Hindlimb muscle (tissue), 1 donor: ENCODE measurements at regions not wholly inside any gene's neighbourhood (a gene's known extent, or its start where the extent isn't known, plus 50 kb on each side); places are given as distances from the start of the nearest gene placed in this dataset.

ENCODE experiments used
- DNase-seq: peaks from one replicate; pipeline ENCODE4 v3.0.0-alpha.2; 2013

DNA sequence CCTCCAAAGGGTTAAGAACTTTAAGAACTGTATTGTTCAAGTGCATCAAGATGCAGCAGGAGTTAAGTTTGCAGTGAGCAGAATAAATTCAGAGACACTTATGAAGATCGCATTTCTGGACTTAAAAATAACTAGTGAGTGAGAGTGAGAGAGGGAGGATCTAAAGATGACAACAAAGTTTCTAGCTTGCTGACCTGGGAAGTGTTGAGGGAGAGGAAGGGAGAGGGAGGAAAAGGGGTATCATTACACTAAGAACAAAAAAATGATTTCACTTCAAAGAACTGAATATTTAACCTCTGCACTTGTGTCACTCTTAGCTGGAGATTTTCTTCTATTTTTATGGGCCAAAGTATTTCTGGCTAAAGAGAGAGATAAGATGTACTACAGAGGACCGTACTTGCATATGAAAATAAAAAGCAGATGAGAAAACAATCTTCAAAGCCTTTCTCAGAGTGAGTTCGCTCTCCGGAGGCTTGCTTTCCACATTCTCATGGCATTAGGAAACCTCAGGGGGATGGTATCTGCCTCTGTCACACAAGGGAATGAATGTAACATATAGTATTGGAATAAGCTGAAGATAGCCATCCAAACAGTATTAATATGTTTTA lies 91.4 kb upstream of the TJP1 start:
- DNase-seq: no peak

DNA sequence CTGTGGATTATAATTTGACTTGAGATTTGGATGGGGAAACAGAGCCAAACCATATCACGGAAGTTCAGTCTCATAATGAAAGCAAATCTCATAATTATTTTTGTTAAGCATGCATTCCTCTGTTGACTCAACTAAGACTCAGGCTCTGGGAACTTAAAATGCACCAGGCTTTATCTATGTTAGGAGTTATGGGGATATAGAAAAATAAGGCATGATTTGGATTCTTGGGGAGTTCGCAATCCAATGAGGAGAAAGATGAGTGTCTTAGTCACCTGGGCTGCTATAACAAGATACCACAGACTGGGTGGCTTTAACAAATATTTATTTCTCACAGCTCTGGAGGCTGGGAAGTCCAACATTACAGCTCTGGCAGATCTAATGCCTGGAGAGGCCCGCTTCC lies 89.4 kb upstream of the TJP1 start:
- DNase-seq: no peak

DNA sequence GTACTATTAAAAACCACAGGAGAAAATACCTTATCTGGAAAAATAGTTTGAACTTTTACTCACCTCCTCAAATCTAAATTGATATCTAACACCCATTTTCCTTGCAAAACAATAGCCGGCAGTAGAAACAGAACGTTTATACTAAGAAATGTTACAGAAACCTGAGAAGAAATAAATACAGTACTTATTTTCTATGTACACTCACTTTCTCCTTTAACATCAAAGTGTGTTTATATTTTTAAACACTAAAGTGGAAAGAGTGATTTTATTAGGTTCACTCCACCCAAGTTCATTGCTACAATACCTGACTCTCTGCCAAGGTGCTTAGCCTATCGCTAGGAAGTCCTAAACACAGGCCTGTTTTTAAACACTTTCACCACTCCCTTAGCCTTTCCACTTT lies 87.8 kb upstream of the TJP1 start:
- no peak for DNase-seq

DNA sequence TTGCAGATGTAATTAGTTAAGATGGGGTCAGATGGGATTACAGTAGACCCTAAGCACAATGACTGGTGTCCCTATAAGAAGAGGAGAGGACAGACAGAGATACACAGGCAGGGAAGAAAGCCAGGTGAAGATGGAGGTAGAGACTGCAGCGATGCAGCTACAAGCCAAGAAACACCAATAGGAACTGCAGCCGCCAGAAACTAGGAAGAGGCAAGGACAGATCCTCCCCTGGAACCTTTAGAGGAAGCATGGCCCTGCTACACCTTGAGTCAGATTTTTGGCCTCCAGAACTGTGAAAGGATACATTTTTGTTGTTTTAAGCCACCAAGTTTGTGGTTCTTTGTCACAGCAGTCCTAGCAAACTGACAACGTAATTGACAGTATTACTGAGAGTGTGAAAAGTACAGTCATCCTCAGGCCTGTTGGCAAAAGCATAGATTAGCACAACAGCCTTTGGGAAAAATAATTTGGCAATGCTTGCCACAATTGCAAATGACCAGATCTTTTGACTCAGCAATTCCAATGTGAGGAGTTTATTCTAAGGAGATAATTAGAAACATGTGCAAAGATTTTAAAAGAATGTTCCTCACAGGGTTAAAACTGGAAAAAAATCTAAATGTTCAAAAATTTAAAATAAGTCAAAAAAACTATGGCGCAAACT lies 82.6 kb upstream of the TJP1 start:
- DNase-seq: no peak

DNA sequence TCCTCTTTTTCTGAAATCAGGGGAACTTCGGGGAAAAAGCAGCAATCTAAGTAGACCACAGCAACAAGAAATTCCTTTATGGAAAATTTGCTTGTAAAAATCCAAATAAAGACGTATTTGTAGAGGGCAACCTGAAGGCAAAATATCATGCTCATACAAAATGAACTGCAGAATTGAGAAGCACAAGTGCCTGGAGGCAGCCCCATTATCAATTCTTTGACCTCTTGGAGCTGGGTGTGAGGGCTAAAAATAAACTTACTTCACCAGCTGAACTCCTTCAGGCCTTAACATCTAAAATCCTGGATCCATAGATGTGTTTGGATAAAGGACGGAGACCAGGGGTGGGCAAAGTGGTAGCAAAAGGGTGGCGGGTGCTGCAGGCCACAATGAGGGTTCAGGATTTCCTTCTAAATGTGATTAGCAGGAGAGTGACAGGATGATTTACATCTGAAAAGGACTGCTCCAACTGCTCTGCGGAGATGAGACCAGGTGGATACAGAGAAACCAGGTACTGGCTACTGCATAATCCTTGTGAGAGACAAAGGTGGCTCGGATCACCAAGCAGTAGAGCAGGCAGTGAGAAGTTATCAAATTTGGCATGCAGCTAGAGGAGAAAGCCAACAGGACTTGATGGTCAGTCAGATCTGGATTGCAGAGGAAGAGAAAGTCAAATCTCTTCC lies 81.7 kb upstream of the TJP1 start:
- no peak for DNase-seq

DNA sequence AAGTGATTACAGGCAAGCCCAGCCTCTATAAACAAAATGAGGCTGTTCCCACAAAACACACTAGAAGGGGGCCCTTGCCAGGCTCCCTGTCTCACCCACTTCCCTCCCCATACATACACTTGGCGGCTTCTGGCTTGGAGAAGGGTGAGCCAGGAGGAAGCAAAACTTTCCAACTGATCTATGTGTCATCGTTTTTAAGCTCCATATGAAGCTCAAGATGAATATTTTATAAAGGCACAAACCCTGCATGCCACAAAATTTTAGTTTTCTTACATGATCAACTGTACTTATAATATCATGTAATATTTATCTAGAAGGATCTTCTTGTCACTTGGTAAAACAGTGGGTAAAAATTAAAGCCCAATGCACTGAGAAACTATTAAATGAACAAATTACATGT lies 80.8 kb upstream of the TJP1 start:
- no peak for DNase-seq

DNA sequence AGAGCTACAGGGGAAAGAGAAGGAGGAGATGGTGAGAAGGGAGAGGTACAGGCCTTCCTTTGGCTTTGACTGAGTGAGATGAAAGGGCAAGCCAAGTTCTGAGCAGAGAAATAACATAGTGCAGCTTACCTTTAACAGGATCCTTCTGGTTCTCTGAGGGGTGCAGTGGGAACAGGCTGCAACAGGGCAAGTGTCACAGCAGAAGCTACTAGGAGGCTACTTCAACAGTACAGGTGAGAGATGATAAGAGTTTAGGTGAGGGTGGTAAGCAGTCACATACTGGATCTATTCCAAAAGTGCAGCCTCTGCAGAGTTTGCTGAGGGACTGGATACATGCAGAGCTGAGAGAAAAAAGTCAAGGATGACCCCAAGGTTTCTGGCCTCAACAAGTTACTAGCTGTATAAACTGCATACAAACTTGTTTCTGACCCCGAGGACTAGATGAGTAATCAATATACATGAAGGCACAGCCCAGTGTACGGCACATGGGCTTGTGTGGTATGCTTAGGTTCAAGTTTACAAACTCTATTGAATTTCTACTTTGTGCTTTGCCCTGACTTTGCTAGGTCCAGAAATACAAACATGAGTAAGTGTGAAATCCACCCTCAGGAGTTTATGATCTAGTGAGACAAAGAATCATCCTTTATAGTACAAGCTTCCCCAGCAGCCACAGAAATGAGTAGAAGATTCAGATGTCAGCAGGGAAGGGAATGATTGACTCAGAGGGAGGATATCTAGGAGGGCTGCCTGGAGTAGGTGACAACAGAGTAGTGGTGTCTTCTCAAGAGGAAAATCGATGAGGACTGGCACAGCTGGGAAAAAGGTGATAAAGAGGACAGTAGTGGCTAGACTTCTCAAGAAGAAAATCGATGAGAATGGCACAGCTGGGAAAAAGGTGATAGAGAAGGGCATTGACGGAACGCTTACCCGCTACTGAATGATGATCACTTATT lies 78.2 kb upstream of the TJP1 start:
- DNase-seq: no peak

DNA sequence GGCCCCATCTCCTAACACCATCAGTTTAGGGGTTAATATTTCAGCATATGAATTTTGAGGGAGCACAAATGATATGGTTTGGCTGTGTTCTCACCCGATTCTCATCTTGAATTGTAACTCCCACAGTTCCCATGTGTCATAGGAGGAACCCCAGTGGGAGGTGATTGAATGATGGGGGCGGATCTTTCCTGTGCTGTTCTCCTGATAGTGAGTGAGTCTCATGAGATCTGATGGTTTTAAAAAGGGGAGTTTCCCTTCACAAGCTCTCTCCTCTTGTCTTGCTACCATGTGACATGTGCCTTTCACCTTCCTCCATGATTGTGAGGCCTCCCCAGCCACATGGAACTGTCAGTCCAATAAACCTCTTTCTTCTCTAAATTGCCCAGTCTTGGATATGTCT lies 73.8 kb upstream of the TJP1 start:
- DNase-seq: no peak

DNA sequence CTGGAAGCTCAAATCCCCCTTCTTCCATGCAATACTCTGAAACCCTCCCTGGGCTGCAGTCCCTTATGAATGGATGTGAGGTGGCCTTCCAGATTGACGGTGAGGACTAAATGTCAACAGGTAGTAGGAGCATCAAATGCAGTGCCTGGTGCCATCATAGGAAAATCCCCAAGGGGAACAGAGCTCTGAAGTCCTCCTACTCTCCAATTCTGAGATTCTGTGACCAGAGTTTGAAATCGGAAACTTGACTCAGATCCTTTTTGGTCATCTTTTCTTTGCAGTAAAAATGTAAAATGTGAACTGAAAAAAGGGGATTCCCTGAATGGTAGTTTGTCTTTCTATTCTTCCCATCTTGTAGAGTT lies 68.8 kb upstream of the TJP1 start:
- no peak for DNase-seq

DNA sequence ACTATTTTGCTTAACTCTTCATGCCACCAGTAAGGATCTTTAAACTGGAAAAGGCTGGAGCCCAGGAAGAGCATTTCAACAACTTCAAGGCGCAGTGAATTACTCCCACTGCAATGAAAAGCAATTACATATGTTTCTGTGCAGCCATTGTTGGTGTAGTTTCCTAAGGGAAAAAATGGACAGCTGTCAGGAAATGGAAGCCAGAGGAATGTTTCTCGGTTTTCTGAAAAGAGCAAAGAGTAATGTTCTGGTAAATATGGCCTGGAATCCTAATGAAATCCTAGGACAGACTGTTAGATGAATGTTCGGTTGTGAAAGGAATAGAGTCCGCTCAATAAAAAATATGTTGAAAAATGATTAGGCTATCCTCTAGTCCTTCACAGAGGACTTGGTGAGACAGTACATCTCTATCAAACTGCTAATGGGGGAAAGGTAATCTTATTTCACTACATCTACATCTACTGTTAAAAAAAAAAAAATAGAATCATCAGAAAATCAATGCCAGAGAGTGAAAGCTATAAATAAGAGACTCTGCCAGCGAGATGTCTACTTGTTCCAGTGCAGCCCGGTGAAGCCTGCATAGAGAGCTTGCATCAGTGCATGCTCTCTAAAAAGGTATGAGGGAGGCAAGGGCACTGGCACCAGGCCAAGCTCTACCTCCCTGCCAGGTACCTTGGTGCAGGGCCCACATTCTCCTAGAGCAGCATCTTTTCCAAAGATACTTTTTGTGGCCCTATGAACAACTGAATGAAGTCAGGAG lies 68.2 kb upstream of the TJP1 start:
- DNase-seq: peak; percentile 26

DNA sequence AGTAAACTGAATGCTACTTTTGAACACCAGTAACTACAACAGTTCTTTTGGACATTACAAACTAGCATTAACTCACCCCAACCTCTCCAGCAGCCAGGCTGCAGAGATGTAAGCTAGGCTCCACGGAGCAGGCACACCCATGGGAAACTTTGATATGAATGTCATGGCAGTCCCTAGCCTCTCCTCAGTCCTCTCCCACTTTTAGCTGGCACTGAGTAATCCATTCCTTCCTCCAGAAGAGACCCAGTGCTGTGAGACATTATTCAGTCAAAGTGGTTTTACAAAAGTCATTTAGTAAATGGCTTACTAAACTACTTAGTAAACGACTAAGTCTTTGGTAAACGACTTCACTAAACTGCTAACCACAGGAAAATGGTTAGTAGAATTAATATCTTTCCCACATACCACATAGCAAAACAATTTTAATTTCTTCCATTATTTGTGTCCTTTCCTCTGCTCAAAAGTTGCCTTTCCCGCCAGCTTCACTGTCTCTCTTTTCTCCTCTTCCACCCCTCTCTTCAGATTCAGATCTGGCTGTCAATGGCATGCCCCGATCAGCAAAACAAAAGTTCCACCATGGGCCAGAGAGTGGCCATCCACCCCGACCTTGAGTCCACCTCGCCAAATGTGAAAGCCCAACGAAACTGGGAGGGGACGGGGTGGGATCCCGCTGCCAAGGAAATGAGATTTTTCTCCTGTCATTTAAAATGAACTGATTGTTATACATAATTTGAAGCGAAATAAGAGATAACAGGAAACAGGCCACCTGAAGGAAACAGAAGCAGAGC lies 67.5 kb upstream of the TJP1 start:
- no peak for DNase-seq

DNA sequence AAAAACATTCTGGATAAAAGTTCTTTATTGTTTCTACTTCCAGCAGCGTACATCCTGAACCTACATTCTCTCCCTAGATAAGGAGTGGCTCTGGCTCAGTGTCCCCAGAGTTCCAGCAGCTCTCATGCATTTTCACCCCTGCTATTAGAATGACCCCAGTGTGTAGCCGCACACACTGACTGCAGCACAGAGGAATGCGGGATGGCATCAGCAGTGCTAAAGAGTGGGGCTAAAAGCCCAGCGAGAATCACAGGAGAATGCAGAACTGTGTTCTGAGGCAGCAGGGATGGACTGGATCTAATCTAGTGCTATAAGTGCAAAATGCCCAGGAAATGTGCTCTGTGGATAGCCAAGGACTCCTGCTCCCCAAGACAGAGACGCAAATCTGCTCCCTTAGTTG lies 66.4 kb upstream of the TJP1 start:
- DNase-seq: no peak

DNA sequence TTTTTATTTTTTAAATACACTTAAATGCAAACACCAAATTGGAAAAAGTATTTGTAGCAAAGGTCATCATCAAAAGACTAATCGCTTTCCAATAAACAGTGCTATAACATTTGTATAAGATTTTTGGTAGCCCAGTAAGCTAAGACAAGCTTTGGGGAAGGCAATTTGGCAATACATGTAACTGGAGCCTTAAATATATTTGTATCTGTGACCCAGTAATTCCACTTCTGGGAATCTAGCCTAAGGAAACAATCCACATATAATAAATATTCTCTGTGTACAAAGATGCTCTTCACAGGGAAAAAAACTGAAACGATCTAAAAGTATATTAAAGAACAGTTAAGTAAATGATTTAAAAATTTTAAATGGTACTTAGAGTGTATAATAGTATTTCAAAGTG lies 65.5 kb upstream of the TJP1 start:
- DNase-seq: no peak

DNA sequence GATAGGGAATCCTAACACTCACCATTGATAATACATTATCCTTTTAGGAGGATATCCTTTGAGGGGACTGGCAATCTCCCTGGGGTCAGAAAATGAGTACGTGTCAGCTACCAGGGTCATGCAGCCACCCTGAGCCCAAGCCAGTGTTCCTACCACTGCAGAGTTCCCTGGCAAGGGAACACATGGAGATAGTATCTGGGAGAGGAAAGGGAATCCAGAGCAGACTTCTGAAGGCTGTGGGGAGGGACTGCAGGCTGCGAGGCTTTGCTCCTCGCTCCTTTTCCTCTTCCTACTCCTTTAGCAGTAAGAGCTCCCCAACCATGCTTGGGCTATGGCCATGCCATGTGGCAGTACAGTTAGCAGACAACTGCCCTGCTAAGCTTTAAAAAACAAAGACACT lies 62.9 kb upstream of the TJP1 start:
- DNase-seq: no peak

DNA sequence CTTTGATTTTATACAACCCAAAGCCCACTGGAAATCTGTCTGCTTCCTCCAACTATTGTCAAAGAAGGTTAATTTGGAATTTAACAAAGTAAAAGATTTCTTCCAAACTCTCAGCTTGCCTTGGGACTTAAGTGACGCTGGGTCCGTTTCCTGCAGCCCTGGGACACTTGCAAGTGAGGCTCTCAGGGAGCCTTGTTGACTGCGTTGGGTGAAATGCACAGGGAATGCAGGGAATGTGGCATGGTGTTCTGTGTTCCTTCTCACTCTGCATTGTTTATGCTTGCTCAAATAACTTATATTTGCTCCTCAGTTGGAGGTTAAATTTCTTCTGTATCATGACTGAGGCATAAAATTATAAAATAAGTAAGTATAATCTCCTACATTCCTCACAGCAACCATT lies 60.9 kb upstream of the TJP1 start:
- no peak for DNase-seq

DNA sequence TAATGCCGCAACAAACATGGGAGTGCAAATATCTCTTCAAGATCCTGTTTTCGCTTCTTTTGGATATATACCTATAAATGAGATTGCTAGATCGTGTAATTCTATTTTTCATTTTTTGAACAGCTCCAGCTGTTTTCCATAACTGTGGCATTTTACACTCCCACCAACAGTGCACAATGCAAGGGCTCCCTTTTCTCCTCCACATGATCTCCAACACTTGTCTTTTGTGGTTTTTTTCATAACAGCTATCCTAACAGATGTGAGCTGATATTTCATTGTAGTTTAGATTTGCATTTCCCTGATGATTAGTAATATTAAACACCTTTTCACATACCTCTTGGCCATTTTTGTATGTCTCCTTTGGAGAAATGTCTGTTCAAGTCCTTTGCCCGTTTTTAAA lies 58.6 kb upstream of the TJP1 start:
- no peak for DNase-seq

DNA sequence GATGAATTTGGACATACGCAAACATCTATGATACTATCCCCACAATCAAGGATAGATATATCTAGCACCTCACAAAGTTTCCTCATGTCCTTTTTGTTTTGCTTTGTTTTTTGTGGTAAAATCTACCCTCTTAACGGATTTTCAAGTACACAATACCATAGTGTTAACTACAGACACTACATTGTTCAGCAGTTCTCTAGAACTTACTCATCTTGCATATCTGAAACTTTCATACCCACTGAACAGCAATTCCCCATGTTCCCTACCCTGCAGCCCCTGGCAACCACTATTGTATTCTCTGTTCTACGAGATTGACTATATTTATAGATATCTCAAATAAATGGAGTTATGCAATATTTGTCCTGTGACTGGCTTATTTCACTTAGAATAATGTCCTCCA lies 58.1 kb upstream of the TJP1 start:
- no peak for DNase-seq

DNA sequence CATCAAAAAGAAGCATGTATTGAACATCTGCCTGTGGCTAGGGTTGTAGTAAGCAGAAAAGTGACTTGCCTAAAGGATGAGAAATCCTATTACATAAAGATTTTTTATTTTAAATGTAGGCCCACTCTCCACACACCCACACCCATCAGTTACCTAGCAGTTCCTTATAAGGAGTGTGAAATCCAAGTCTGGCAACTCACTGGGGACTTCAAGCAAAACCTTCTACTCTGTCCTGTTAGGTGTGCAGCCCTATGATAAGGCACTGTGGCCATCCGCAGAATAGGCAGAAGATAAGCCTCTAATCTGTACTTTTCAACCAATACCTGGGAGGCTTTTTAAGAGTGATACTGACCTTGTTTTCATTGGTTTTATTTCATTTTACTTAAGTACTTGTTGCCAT lies 52.7 kb upstream of the TJP1 start:
- DNase-seq: no peak

DNA sequence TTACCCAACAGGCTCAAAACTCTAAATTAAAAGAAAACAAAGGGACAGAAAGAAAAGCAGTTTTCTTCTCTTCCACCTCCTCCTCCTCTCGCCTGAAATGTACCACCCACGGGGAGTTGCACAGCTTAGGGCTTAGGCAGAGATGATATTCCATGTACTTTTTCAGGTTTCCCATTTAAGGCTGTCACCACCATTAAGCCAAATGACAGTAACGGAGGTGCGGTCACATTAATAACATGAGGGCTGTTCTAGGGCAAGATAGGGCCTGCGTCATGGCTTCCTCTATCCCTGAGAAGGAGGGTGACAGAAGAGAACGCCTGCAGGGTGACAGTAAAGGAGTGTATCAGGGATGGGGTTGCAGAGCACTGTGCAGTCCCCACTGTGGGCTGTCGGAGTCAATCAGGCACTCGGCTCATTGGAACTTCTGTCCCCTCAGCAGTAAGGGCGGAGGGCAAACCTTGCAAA lies 51.7 kb upstream of the TJP1 start:
- DNase-seq: no peak

DNA sequence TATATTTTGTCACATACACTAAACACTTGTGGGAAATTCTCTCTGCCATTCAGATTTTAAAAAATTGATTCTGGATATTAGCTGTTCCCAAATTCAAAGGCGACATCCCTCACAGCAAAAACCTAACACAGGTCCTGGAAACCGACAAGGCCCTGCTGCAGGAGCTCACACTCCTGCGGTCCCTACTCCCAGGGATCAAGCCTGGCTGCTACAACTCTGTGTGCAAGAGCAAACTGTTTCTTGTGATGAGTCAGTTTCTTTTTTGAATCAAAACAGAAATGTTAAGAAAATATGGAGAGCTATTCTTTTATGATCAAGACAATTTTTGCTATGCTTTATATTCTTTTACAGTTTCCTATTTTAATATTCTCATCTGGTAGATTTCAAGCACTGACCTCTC lies 51.0 kb upstream of the TJP1 start:
- DNase-seq: no peak

DNA sequence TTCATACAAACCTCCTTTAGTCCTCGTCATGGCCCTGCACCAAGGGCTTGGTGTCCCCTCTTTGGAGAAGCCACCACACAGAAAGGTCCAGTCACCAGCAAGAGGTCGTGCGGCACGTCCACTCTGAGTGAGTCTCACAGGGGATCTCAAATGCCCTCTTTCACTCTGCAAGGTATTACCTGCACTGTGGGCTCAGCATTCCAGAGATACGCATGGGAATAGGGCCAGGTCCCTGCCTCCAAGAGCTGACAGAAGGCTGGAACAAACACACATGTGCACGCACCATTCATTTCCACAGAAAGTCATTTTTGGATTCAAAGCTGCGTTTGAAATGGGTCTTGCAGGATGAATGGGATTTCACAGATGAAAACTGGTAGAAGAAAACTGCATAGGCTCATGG lies 50.4 kb upstream of the TJP1 start:
- DNase-seq: no peak
